ENCODE measurements at regions not wholly inside any gene's neighbourhood (a gene's known extent, or its start where the extent isn't known, plus 50 kb on each side); places are given as distances from the start of the nearest gene placed in this dataset.

GRCh38 chr21:27017246-27017645, 50.4 kb upstream of the ADAMTS5 start:
- ChIA-PET POLR2A (interaction anchor here (0.7 kb wide), 1 partner anchor 34 kb away, joined by 3 read pairs; no protein-coding TSS in a partner anchor), CTCF (interaction anchor here (1.3 kb wide), 1 partner anchor 55 kb away, joined by 3 read pairs; no protein-coding TSS in a partner anchor)
- Mint-ChIP-seq H3K27me3 (ENCODE audit: low read depth) (no peaks in the 10 kb centered on the region), H3K27ac (no peak overlapping the region), H3K9me3 (no peaks in the 10 kb centered on the region), H3K4me3 (no peak overlapping the region), H3K36me3 (no peaks in the 10 kb centered on the region), H3K4me1 (peaks cover 28% of the 10 kb centered on the region)
- TF ChIP-seq ATF3 (CRISPR knock-in tag; conservative IDR thresholded peaks at IDR 0.05) = no peak
- TF ChIP-seq ARID4B (CRISPR knock-in tag; IDR thresholded peaks at IDR 0.05; ENCODE audit: borderline replicate concordance) = no peak
- no peak for TF ChIP-seq STAT6 (CRISPR knock-in tag; conservative IDR thresholded peaks at IDR 0.05; ENCODE audit: low read depth)
- no peak for TF ChIP-seq TEAD4 (CRISPR knock-in tag; IDR thresholded peaks at IDR 0.05)
- no peak for TF ChIP-seq ZBTB21 (CRISPR knock-in tag; IDR thresholded peaks at IDR 0.05; ENCODE audit: borderline replicate concordance)
- no peak for TF ChIP-seq CREB1 (CRISPR knock-in tag; IDR thresholded peaks at IDR 0.05)
- TF ChIP-seq ETV6 (CRISPR knock-in tag; IDR thresholded peaks at IDR 0.05) = no peak
- no peak for TF ChIP-seq NR1H2 (CRISPR knock-in tag; IDR thresholded peaks at IDR 0.05)
- no peak for TF ChIP-seq ATF2 (CRISPR knock-in tag; IDR thresholded peaks at IDR 0.05; ENCODE audit: borderline replicate concordance, low read depth)
- TF ChIP-seq KAT7 (CRISPR knock-in tag; IDR thresholded peaks at IDR 0.05; ENCODE audit: borderline replicate concordance) = no peak
- no peak for TF ChIP-seq USF1 (CRISPR knock-in tag; IDR thresholded peaks at IDR 0.05)
- no peak for ATAC-seq
- no peak for DNase-seq (ENCODE audit: low spot score)
